ENCODE measurements at regions not wholly inside any gene's neighbourhood (a gene's known extent, or its start where the extent isn't known, plus 50 kb on each side); places are given as distances from the start of the nearest gene placed in this dataset.
"Not testable (repeated sequence)": the region's sequence is repeated elsewhere in the genome, so short reads cannot be mapped to it uniquely, and the experiment has no call there.

DNA sequence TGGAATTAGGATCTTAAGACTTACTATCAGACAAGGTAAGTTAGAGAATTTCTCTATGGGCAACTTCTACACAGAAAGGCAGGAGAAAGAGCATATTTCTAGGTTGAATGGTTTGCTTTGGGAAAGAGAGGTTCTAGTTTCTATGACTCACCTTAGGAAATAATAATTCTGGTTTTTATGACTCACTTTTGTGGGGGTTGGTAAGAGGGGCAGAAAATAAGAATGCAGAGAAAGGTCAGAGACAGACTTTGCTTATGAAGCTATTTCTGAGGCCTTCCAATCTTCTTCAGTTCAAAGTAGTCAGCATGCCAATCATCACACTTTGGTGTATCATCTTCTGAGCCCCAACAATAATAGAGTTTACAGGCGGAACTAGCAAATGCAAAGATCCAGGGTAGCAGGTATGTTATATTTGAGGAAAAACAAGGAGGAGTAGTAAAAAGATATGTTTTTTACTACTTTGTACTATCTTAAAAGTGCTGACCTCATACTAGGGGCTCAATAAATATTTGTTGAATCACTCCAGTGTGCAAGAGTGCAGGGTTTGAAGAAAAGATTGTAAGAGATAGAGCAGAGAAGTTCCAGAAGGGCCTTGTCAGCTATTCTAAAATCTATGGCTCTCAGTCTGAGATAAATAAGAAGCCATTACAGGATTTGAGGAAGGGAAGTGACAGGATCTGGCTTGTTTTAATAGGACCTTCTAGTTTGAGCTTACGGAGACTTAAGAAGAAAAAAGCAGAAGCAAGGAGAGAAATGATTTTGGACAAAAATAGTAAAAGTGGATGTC, 56.7 kb upstream of the LRFN5 start:
- DNase-seq (ENCODE audit: low spot score) (peak; percentile 21), FAIRE-seq (peak; percentile 52)

DNA sequence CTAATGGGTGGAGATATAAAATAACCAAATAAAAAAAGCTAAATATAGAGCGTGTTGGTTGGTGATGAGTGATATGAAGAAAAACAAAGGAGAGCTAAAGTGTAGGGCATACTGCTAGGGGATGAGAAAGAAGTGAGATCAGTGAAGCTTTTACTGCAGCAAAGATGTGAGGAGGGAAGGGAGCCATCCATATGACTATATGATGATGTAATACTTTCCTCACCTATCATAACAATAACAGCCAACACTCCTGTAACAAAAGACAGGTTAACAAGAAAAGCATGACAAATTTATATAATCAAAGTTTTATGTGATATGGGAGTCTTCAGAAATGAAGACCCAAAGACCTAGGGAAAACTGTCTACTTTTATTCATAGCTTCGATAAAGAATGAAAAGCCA, 57.4 kb upstream of the LRFN5 start:
- DNase-seq (ENCODE audit: low spot score) (no peak), FAIRE-seq (no peak)

DNA sequence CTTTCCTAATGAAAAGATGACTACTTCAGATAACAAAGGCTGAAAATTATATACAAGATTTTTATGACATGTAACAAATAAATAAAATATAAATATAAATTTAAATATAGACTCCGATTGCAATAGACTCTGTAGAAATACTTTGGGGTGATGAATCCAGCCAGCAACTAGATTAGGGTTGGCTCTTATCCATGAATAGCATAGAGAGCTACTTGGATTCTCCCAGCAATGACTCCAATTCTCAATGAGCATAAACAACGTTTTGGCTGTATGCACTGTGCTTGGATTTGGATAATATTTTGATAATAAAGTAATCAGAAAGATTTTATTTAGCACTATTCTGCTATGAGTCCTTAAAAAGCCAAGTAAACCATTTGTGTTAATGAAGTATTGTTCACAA, 58.0 kb upstream of the LRFN5 start:
- no peak for DNase-seq (ENCODE audit: low spot score)
- no peak for FAIRE-seq

DNA sequence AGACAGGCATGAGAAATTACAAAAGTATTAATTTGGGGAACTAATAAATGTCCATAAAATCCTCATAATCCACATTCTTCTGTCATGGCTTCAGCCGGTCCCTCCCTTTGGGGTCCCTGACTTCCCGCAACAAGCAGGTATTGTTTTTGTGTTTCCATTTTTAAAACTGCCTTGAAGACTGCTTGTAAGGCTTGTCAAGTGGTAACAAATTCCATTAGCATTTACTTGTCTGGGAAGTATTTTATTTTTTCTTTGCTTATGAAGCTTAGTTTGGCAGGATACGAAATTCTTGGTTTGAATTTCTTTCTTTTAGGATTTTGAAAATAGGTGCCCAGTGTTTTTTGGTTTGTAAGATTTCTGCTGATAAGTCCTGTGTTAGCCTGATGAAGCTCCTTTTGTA, 65.3 kb upstream of the LRFN5 start:
- FAIRE-seq (no peak), DNase-seq (ENCODE audit: low spot score) (no peak)

DNA sequence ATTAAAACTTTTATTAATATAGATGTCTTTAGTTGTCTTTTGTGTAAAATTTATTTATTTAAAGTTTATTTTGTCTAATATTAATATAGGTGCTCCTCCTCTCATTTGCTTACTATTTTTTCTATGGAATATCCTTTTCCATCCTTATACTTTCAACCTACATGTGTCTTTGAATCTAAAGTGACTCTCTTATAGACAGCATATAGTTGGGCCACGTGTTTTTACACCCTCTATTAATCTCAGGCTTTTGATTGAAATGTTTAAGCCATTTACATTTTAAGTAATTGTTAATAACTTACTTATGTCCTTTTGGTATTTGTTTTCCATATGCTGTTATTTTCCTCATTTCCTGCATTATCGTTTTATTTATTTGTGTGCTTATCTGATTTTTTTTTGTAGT, 74.4 kb upstream of the LRFN5 start:
- DNase-seq (ENCODE audit: low spot score) (no peak), FAIRE-seq (no peak)

DNA sequence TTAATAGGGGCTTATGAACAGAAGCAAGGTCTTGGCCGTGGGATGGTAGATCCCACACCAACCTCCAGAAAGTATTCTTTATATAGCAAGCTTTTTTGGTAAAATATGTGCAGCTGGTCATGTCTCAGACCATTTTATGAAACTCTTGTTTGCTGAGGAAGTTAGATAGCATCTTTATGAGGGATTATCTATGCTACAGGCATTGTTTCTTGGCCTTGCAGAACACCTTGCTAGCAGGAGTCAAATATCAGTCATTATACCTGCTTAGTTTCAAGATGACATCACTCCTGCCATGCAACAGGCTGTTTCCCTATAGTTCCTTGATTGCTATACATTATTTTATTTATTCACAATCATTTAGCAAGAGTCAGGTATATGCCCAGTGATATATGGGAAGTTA, 84.8 kb upstream of the LRFN5 start:
- no peak for DNase-seq (ENCODE audit: low spot score)
- no peak for FAIRE-seq

DNA sequence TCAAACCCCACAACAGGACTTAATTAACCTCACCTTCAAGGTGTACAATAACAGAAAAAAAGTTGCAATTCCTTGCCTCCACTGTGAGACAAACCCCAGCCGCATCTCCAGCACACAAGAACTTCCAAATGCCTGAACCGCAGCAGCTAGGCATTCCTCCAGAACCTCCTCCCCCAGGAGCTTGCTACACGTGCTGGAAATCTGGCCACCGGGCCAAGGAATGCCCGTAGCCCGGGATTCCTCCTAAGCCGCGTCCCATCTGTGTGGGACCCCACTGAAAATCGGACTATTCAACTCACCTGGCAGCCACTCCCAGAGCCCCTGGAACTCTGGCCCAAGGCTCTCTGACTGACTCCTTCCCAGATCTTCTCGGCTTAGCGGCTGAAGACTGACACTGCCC, 88.6 kb upstream of the LRFN5 start:
- FAIRE-seq; DNase-seq (ENCODE audit: low spot score): not testable (repeated sequence)

DNA sequence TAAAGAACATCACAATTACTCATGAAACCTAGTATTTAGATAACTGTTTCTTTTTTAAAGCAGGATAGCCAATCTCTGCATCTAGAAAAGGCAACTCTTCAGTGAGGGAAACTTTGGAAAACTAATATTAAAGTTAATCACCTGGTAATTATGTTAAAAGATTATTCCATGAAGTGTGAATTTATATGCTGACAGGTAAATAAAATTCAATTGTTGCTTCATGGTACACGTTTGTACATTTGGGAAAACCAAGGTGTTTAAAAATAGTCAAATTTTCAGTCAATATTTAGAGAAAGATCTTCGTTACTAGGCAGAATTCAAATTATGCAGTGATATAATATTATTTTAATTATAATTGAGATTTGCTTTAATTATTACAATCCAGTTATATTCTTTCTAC, 100.1 kb upstream of the LRFN5 start:
- DNase-seq (ENCODE audit: low spot score) (no peak), FAIRE-seq (no peak)

DNA sequence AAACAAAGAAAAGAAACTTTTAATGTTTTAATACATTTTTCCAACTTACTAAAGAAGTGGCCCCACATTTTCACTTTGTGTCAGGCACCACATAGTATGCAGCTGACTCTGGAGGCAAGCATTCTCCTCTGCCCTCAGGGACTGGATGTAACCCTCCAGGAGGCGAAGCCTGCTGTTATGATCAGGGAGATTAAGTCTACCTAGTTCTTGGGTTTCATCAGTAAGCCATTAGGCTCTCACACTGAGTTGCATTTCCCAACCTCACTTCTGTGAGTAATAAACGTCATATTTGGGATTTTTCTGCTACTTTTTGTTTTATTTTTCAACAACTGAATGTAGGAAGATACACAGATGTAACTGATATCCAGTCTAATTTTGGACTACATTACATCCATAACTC, 101.2 kb upstream of the LRFN5 start:
- DNase-seq (ENCODE audit: low spot score) (no peak), FAIRE-seq (no peak)

DNA sequence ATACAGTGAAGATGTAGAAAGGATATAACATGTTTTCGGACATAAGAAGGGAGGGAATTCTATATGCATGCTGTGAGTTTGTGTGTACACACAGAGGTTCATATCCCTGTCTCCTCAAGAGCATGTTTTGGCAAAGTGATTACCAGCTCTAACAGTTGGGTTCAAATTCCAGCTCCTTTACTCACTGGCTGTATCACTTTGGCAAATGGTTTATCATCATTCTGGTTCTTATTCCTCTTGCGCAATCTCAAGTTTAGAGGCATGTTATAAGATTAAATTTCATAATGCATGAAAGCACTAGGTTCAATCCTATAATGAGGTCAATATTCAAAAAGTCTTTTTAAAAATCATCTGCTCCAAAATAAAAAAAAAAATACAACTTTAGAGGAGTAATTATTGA, 107.7 kb upstream of the LRFN5 start:
- no peak for DNase-seq (ENCODE audit: low spot score)
- FAIRE-seq, result no peak

DNA sequence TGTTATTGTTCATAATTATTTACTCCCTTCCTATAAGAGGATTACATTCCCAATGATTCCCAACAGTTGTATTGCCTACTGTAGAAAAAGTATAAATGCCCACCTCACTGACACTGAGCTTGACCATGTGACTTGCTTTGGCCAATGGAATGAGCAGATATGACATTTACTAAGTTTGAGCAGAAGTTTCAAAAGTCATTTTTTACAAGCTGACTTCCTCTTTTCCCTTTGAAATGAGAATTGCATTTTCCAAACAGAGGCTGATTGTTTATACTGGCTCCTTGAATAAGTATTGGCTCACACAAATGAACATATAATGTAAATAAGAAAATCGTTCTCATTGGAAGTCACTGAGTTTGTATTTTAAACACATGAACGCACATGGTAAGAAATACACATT, 116.4 kb upstream of the LRFN5 start:
- DNase-seq (ENCODE audit: low spot score), result no peak
- no peak for FAIRE-seq

DNA sequence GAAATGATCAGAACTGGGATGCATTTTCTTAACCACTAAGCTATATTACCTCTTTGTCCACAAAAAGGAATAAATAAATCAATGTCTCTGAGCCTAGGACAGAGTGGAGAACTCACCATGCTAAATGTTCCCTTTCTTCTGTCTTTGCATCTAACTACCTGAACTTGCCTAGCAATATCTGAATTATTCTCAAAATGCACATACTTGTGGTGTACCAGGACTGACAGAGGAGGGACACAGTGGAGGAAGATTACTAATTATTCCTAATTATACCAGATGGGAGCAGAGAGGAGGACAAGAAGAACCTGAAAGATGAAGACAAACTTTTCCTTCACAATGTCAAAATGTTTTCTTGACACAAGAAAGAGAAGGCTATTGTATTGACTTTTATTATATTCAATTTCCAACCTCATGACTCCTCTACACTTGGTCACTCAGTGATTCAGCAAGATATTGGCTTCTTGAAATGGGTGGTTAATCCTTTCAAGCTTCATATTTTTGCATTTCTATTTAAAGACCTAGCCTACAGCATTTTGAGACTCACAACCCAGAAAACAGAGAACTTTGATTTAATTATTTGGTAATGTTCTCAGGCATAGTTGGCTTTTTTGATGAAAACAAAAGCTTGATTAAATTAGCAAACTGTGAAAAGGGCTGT, 117.2 kb upstream of the LRFN5 start:
- FAIRE-seq (no peak), DNase-seq (ENCODE audit: low spot score) (no peak)

DNA sequence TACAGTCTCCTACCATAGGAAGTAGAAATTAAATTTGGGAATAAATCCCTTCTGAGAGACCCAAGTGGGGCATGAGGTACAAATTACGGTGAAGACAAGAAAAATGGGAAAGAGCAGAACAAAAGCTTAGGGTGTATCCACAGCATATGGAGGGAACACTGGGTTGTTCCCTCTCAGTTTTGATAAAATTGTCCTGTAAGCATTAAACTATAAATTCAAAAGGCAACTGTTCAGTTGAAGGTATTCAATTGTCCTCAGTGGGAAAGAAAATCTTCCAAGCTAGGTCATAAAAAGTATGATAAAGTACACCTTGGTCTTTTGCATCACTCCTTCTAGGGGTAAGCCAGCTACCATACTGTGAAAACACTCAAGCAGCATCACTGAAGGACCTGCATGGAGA, 118.3 kb upstream of the LRFN5 start:
- DNase-seq (ENCODE audit: low spot score) (no peak), FAIRE-seq (no peak)

DNA sequence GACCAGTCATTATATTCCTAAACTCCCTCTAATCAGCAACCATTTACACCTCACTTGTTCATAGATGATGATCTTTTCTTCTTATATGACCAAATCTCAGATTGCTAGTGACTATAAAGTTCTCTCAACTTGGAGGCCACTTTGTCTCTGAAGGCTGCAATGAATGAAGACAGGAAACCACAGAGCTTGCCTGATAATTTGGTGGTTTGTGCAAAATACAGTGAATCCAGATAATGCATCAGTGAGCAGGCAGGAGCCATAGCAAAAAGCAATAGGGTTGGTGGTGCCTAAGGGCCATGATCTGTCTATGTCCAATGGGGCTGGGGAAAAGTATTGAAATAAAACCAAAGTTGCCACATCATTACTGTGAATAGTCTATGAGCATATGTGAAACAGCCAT, 123.8 kb upstream of the LRFN5 start:
- DNase-seq (ENCODE audit: low spot score), result no peak
- no peak for FAIRE-seq

DNA sequence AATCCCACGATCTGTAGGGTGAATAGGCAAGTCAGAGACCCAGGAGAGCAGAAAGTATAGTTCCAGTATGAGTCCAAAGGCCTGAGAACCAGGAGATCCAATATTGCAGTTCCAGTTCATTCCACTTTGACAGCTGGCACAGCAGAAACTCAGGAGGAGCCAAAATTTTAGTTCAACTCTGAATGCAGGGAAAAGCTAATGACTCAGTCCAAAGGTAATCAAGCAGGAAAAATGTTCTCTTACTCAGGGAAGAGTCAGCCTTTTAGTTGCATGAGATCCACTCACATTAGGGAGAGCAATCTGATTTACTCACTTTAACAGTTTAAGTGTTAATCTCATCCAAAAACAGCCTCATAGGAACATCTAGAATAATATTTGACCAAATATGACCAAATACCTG, 130.2 kb upstream of the LRFN5 start:
- FAIRE-seq (peak; percentile 64), DNase-seq (ENCODE audit: low spot score) (peak; percentile 46)

DNA sequence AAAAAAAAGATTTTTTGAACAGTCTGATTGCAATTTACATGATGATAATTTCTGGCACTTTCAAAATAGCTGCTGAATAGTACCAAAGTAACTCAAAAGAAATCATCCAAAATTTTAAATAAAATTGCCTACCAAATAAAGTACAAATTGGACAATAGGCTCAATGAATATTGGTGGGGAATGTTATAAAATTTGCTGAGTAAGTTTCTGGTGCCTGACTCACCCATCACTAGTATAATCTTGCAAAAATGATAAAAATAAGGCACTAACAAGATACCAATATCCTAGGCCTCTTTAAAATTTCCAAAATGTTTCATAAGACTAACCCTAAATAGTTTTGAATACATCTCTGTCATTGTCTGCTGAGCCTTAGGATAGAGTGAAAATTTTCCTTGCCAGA, 145.3 kb upstream of the LRFN5 start:
- DNase-seq (ENCODE audit: low spot score) (no peak), FAIRE-seq (no peak)

DNA sequence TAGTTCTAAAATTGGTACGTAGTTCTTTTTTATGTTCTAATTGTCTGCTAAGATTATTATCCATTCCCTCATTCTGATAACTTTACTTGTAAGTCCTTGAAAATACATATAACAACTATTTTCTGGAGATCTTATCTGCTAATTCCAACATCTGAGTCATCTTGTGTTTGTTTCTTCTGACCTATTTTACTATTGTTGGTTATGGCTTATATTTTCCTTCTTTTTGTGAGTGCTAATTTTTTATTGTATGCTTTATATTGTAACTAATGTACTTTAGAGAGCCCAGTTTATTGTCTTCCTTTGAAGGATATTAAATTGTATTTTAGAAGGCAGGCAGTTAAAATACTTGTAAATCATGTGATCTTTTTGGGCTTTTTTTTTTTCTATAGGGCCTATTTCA, 149.3 kb upstream of the LRFN5 start:
- FAIRE-seq (no peak), DNase-seq (ENCODE audit: low spot score) (no peak)

DNA sequence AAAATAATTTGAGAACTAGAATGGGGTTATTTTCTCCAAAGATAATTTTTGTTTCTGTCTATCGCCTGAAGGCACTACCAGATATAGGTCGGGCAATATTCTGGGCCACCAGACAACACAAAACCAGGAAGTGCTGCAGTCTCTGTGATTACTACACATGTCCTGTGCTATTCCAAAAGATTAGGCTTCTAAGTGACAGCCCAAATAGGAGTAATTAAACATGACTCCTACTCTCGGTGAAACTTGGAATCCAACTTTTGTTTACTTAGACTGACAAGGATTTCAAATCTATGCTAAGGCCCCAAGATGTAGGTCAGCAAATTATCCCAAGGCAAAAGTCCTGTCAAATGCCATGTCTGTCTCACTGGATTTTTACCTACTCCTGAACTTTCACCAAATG, 157.6 kb upstream of the LRFN5 start:
- no peak for FAIRE-seq
- DNase-seq (ENCODE audit: low spot score), result no peak

DNA sequence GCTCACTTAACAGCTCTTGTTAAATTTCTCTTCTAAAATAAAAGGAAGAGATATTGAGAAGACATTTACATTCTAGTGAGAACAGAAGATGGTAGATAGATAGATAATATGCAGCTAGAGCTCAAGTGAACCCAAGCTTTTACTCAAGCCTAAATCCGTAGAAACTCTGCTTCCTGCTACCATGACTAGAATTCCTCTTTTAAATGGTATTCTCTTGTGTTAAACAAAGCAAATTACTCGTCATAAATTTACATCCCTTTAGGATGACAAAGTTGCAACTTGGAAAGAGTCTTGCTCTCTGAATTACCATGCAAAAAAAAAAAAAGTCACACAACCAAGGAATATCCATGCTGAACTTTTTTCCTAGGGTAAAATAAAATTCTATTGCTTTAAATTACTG, 160.7 kb upstream of the LRFN5 start:
- FAIRE-seq (no peak), DNase-seq (ENCODE audit: low spot score) (no peak)

DNA sequence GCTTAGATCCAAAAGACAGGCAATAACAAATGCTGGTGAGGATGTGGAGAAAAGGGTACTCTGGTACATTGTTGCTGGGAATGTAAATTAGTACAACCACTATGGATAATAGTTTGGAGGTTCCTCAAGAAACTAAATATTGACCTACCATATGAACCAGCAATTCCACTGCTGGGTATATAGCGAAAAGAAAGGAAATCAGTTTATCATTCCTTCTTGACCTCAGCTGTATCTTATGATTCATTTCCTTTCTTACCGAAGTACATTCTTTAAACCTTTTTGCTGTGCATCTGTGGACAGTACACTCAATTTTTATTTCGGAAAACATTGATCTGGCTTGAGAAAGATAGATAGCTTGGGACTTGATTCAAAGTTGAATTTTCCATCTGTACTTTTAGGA, 183.2 kb upstream of the LRFN5 start:
- FAIRE-seq, result no peak
- no peak for DNase-seq (ENCODE audit: low spot score)

DNA sequence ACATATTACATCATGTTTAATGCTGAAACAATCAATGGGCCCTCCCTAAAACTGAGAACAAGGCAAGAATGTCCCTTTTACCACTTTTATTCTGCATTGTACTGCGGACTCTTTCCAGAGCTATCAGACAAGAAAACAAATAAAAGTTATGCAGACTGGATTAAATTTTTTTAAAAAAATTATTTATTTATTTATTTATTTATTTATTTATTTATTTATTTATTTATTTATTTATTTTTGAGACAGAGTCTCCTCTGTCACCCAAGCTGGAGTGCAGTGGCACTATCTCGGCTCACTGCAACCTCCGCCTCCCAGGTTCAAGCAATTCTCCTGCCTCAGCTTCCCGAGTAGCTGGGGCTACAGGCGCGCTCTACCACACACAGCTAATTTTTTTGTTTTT, 185.4 kb upstream of the LRFN5 start:
- DNase-seq (ENCODE audit: low spot score); FAIRE-seq: not testable (repeated sequence)

DNA sequence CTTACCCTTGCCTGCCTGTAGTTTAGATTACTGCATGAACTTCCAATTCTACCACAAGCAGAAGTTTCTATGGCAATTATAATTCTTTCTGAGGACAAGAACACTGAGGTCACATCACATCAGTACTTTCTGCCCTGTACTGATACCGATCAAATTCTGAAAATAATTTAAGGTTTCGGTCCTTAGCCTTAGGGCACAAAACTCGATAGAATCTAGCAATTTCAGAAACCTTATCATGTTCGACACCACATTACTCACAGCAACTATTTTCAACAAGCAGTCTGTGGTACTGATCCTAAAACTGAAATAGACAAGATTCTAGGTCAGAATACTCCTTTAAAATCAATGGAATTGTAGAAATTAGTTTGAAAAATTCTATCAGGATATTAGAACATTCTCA, 187.0 kb upstream of the LRFN5 start:
- DNase-seq (ENCODE audit: low spot score), result no peak
- FAIRE-seq, result no peak

DNA sequence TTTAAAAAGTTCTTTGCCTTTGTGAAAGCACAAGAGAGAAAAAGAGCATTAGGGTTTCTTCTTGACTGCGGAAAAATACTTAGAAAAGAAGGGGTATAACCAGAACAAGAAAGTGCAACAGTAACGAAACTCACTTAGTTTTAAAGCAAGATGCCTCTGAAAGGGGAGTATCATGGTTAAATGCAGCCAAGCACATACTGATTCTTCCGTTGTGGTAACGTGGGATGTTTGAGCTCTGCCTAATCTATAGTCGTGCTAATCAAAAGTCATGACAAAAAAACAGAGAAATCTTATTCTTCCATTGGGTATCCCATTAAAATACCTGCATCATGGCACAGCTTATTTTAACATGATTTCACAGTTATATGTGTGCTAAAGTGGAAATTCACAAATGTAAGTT, 187.8 kb upstream of the LRFN5 start:
- DNase-seq (ENCODE audit: low spot score) (no peak), FAIRE-seq (no peak)

All from RCC 7860 (cell line).